HEK293 (cell line): ENCODE measurements at regions not wholly inside any gene's neighbourhood (a gene's known extent, or its start where the extent isn't known, plus 50 kb on each side); places are given as distances from the start of the nearest gene placed in this dataset.

Experiments
- CTCF ChIA-PET: fragments of 350-600 bp; formaldehyde crosslinking; extraction: SDS; loops from one replicate; lab custom pipeline; 2021; ENCODE audit warnings: antibody characterized with exemption; lab: Yijun Ruan, JAX
- POLR2A ChIA-PET: fragments of 300-600 bp; formaldehyde crosslinking; extraction: SDS; loops from one replicate; lab custom pipeline; 2020; ENCODE audit warnings: antibody characterized with exemption, inconsistent platforms; lab: Yijun Ruan, JAX
- H3K27ac ChIP-seq: fragments of 200-500 bp; sonication (Bioruptor generic); 2 replicates; pipeline ENCODE4 v1.5.1; 2014; ENCODE audit warnings: low read depth, low read length, control low read depth, inconsistent platforms; ENCODE audit errors: extremely low read depth
- H3K36me3 ChIP-seq, 2 experiments: fragments of 200-500 bp in 1 of 2; sonication (Bioruptor generic) in 1 of 2; 1 replicate in 1 of 2; 2 replicates in 1 of 2; pipeline ENCODE4 v1.5.1; 2014 to 2017; ENCODE audit warnings: inconsistent platforms in 2 of 2, low read length in 2 of 2; ENCODE audit not compliant: control insufficient read depth in 2 of 2, insufficient read depth in 1 of 2
- H3K4me1 ChIP-seq: fragments of 200-500 bp; sonication (Bioruptor generic); 2 replicates; pipeline ENCODE4 v1.5.1; 2014; ENCODE audit warnings: mild to moderate bottlenecking, low read length, inconsistent platforms; ENCODE audit not compliant: control insufficient read depth, insufficient read depth
- H3K4me3 ChIP-seq: 2 replicates; pipeline ENCODE4 v1.5.1; 2011; ENCODE audit warnings: low read depth, mild to moderate bottlenecking, control low read depth, low read length, moderate library complexity
- H3K9me3 ChIP-seq: fragments of 200-500 bp; sonication (Bioruptor generic); 2 replicates; pipeline ENCODE4 v1.5.1; 2014; ENCODE audit warnings: low read depth, low read length, inconsistent platforms; ENCODE audit not compliant: control insufficient read depth, insufficient read depth
- ATF2 ChIP-seq: fragments of 450-650 bp; formaldehyde crosslinking; IDR thresholded peaks from 2 replicates; pipeline ENCODE4 v1.5.1; 2016; ENCODE audit warnings: missing biosample characterization, missing genetic modification characterization, low read depth
- FEZF1 ChIP-seq: fragments of 450-650 bp; formaldehyde crosslinking; IDR thresholded peaks from 2 replicates; pipeline ENCODE4 v1.5.1; 2016; ENCODE audit warnings: missing biosample characterization, missing genetic modification characterization
- MEIS1 ChIP-seq: sonication (generic); formaldehyde crosslinking; IDR thresholded peaks from 2 replicates; pipeline ENCODE4 v1.8.1; 2022; ENCODE audit warnings: missing genetic modification reagents, mild to moderate bottlenecking, borderline replicate concordance
- PBX3 ChIP-seq: sonication (generic); formaldehyde crosslinking; IDR thresholded peaks from 2 replicates; pipeline ENCODE4 v1.8.1; 2022; ENCODE audit warnings: mild to moderate bottlenecking, moderate library complexity, missing genetic modification reagents
- PRDM6 ChIP-seq: fragments of 450-650 bp; formaldehyde crosslinking; IDR thresholded peaks from 2 replicates; pipeline ENCODE4 v1.5.1; 2017; ENCODE audit warnings: missing biosample characterization, missing genetic modification characterization
- ZBTB10 ChIP-seq: fragments of 450-650 bp; formaldehyde crosslinking; IDR thresholded peaks from 2 replicates; pipeline ENCODE4 v1.5.1; 2016; ENCODE audit warnings: missing biosample characterization, missing genetic modification characterization
- ZBTB8A ChIP-seq: fragments of 450-650 bp; formaldehyde crosslinking; IDR thresholded peaks from 2 replicates; pipeline ENCODE4 v1.5.1; 2016; ENCODE audit warnings: missing biosample characterization, missing genetic modification characterization
- ZIC2 ChIP-seq: fragments of 450-650 bp; formaldehyde crosslinking; IDR thresholded peaks from 2 replicates; pipeline ENCODE4 v1.5.1; 2016; ENCODE audit warnings: missing biosample characterization, missing genetic modification characterization
- ZNF148 ChIP-seq: fragments of 450-650 bp; formaldehyde crosslinking; IDR thresholded peaks from 2 replicates; pipeline ENCODE4 v1.5.0; 2017; ENCODE audit warnings: missing biosample characterization, missing genetic modification characterization, borderline replicate concordance
- ZNF155 ChIP-seq: fragments of 450-650 bp; formaldehyde crosslinking; IDR thresholded peaks from 2 replicates; pipeline ENCODE4 v1.5.1; 2016; ENCODE audit warnings: missing biosample characterization, missing genetic modification characterization
- ZNF18 ChIP-seq: fragments of 450-650 bp; formaldehyde crosslinking; IDR thresholded peaks from 2 replicates; pipeline ENCODE4 v1.5.1; 2016; ENCODE audit warnings: missing biosample characterization, missing genetic modification characterization
- ZNF19 ChIP-seq: fragments of 450-650 bp; formaldehyde crosslinking; IDR thresholded peaks from 2 replicates; pipeline ENCODE4; 2016; ENCODE audit warnings: missing biosample characterization, missing genetic modification characterization, low read depth
- ZNF335 ChIP-seq: fragments of 450-650 bp; formaldehyde crosslinking; conservative IDR thresholded peaks from 2 replicates; pipeline ENCODE4 v1.5.1; 2016; ENCODE audit warnings: missing biosample characterization, missing genetic modification characterization
- ZNF341 ChIP-seq: fragments of 450-650 bp; formaldehyde crosslinking; IDR thresholded peaks from 2 replicates; pipeline ENCODE4; 2016; ENCODE audit warnings: low read depth, missing biosample characterization, missing genetic modification characterization
- ZNF416 ChIP-seq: fragments of 450-650 bp; formaldehyde crosslinking; IDR thresholded peaks from 2 replicates; pipeline ENCODE4 v1.5.1; 2016; ENCODE audit warnings: missing biosample characterization, missing genetic modification characterization
- ZNF529 ChIP-seq: fragments of 450-650 bp; formaldehyde crosslinking; IDR thresholded peaks from 2 replicates; pipeline ENCODE4 v1.5.1; 2017; ENCODE audit warnings: missing genetic modification characterization, missing biosample characterization; ENCODE audit not compliant: insufficient replicate concordance
- ZNF530 ChIP-seq: fragments of 450-650 bp; formaldehyde crosslinking; IDR thresholded peaks from 2 replicates; pipeline ENCODE4 v1.5.1; 2016; ENCODE audit warnings: low read depth, missing biosample characterization, missing genetic modification characterization
- ZNF580 ChIP-seq: fragments of 450-650 bp; formaldehyde crosslinking; IDR thresholded peaks from 2 replicates; pipeline ENCODE4 v1.5.1; 2016; ENCODE audit warnings: missing biosample characterization, missing genetic modification characterization
- ZNF600 ChIP-seq: fragments of 450-650 bp; formaldehyde crosslinking; IDR thresholded peaks from 2 replicates; pipeline ENCODE4 v1.5.1; 2016; ENCODE audit warnings: missing biosample characterization, missing genetic modification characterization
- ZNF629 ChIP-seq: fragments of 450-650 bp; formaldehyde crosslinking; IDR thresholded peaks from 2 replicates; pipeline ENCODE4 v1.5.1; 2017; ENCODE audit warnings: missing biosample characterization, missing genetic modification characterization
- ZNF76 ChIP-seq: fragments of 450-650 bp; formaldehyde crosslinking; IDR thresholded peaks from 2 replicates; pipeline ENCODE4; 2016; ENCODE audit warnings: low read depth, missing biosample characterization, missing genetic modification characterization, borderline replicate concordance
- ZNF792 ChIP-seq: fragments of 450-650 bp; formaldehyde crosslinking; IDR thresholded peaks from 2 replicates; pipeline ENCODE4 v1.5.1; 2016; ENCODE audit warnings: missing biosample characterization, missing genetic modification characterization
- ZSCAN16 ChIP-seq: fragments of 450-650 bp; formaldehyde crosslinking; IDR thresholded peaks from 2 replicates; pipeline ENCODE4 v1.5.1; 2016; ENCODE audit warnings: missing biosample characterization, missing genetic modification characterization

- TF ChIP-seq ZNF530 = peak; percentile 40; the same call in 1 of the 2 replicates
- TF ChIP-seq ZBTB8A = no peak
- H3K27ac ChIP-seq = no peak overlapping the region
- POLR2A ChIA-PET = interaction anchor here (1.3 kb wide), 1 partner anchor 129 kb away, joined by 5 read pairs; no protein-coding TSS in a partner anchor
- H3K4me3 ChIP-seq = no peak overlapping the region
- peaks cover 27% of the 10 kb centered on the region for H3K4me1 ChIP-seq
- CTCF ChIA-PET = interaction anchor here (0.7 to 10.2 kb wide), 5 partner anchors 11 to 137 kb away, joined by 3 to 111 read pairs (median 5); no protein-coding TSS in a partner anchor
- H3K9me3 ChIP-seq = no peaks in the 10 kb centered on the region
- no peaks in the 10 kb centered on the region for H3K36me3 ChIP-seq
Measured at GRCh38 chr6:56715741-56716140, 73.1 kb upstream of the DST start.

- H3K27ac ChIP-seq = no peak overlapping the region
- POLR2A ChIA-PET = interaction anchor here (1.3 kb wide), 1 partner anchor 129 kb away, joined by 5 read pairs; no protein-coding TSS in a partner anchor
- CTCF ChIA-PET = interaction anchor here (0.6 to 10.2 kb wide), 7 partner anchors 12 to 138 kb away, joined by 3 to 111 read pairs (median 5); no protein-coding TSS in a partner anchor
- no peak for TF ChIP-seq ZSCAN16 (tag by site-specific recombination)
- TF ChIP-seq ZNF341 (tag by site-specific recombination) = no peak
- no peak for TF ChIP-seq ZNF629
- no peak for TF ChIP-seq ZNF792 (tag by site-specific recombination)
- no peak for TF ChIP-seq PBX3 (CRISPR knock-in tag)
- TF ChIP-seq PRDM6 = peak; percentile 38; the same call in 1 of the 2 replicates
- peak; percentile 19; the same call in 1 of the 2 replicates for TF ChIP-seq ZNF335 (tag by site-specific recombination)
- no peak for TF ChIP-seq ZNF580 (tag by site-specific recombination)
- no peak for TF ChIP-seq ZNF416 (tag by site-specific recombination)
- TF ChIP-seq ZBTB10 (tag by site-specific recombination) = no peak
- TF ChIP-seq ZNF600 = peak; percentile 96
- no peak for TF ChIP-seq ZNF529 (tag by site-specific recombination)
- peak; percentile 60 for TF ChIP-seq ZIC2 (tag by site-specific recombination)
- TF ChIP-seq ZNF76 = no peak
- no peak for TF ChIP-seq ZNF19 (tag by site-specific recombination)
- TF ChIP-seq ZNF18 (tag by site-specific recombination) = no peak
- TF ChIP-seq ATF2 (tag by site-specific recombination) = no peak
- TF ChIP-seq MEIS1 (CRISPR knock-in tag) = 0 out of 2 replicates have a peak, but pooled peaks have one; percentile 17
- TF ChIP-seq ZNF148 = no peak
- 0 out of 2 replicates have a peak, but pooled peaks have one; percentile 16 for TF ChIP-seq FEZF1 (tag by site-specific recombination)
- TF ChIP-seq ZNF155 (tag by site-specific recombination) = no peak
Measured at GRCh38 chr6:56714982-56715456, 72.3 kb upstream of the DST start.

More at GRCh38 chr6:56714982-56715456, 72.3 kb upstream of the DST start:
- Histone ChIP-seq H3K4me1 (peaks cover 27% of the 10 kb centered on the region), H3K36me3 (no peaks in the 10 kb centered on the region), H3K4me3 (no peak overlapping the region), H3K9me3 (no peaks in the 10 kb centered on the region)
